PC-3 (cell line): ENCODE measurements at regions not wholly inside any gene's neighbourhood (a gene's known extent, or its start where the extent isn't known, plus 50 kb on each side); places are given as distances from the start of the nearest gene placed in this dataset.

Experiments used
- ATAC-seq: fragments of 200-7000 bp; cut with Tn5 transposase; 2 replicates; pipeline ENCODE4 v1.9.1; 2020; ENCODE audit warnings: mild to moderate bottlenecking, moderate library complexity
- BruUV-seq: library from RNA; stranded (reverse); fragments of 400-500 nt; replicated peaks from 2 replicates; lab custom pipeline; 2021; lab: Mats Ljungman, UMichigan
- CTCF ChIA-PET: fragments of 300-600 bp; sonication (Branson Sonifier 250); formaldehyde crosslinking; loops from one replicate; lab custom pipeline; 2022; ENCODE audit warnings: antibody characterized with exemption; lab: Charles Lee
- POLR2A ChIA-PET: fragments of 300-600 bp; sonication (Branson Sonifier 250); formaldehyde crosslinking; loops from one replicate; lab custom pipeline; 2022; ENCODE audit warnings: antibody characterized with exemption; ENCODE audit not compliant: unreplicated experiment; lab: Charles Lee
- DNase-seq: peaks from one replicate; pipeline ENCODE4 v3.0.0-alpha.2; 2015
- H2AFZ ChIP-seq: fragments of 300-600 bp; sonication (generic); 2 replicates; pipeline ENCODE4 v1.6.0; 2016; ENCODE audit warnings: antibody characterized with exemption, low read length
- H3F3A ChIP-seq: fragments of 300-600 bp; sonication (generic); one replicate; pipeline ENCODE4 v1.6.0; 2017; ENCODE audit warnings: antibody characterized with exemption, low read length, control low read depth, mild to moderate bottlenecking; ENCODE audit not compliant: unreplicated experiment
- H3K27ac ChIP-seq: fragments of 300-600 bp; sonication (generic); 2 replicates; pipeline ENCODE4 v1.5.1; 2016; ENCODE audit warnings: mild to moderate bottlenecking, low read length
- H3K27me3 ChIP-seq: fragments of 300-600 bp; sonication (generic); 2 replicates; pipeline ENCODE4 v1.6.1; 2016; ENCODE audit warnings: low read length, mixed read lengths
- H3K36me3 ChIP-seq: fragments of 300-600 bp; sonication (generic); 2 replicates; pipeline ENCODE4 v1.6.1; 2016; ENCODE audit warnings: low read depth, mixed run types, low read length, mixed read lengths
- H3K4me1 ChIP-seq: fragments of 300-600 bp; sonication (generic); 2 replicates; pipeline ENCODE4 v1.5.1; 2016; ENCODE audit warnings: low read length; ENCODE audit not compliant: insufficient read depth
- H3K4me2 ChIP-seq: fragments of 300-600 bp; sonication (generic); 2 replicates; pipeline ENCODE4 v1.6.0; 2016; ENCODE audit warnings: low read length
- H3K4me3 ChIP-seq: fragments of 300-600 bp; sonication (generic); 2 replicates; pipeline ENCODE4 v1.5.1; 2016; ENCODE audit warnings: mild to moderate bottlenecking, low read length, mixed read lengths
- H3K79me2 ChIP-seq: fragments of 300-600 bp; sonication (generic); 2 replicates; pipeline ENCODE4 v1.6.1; 2017; ENCODE audit warnings: low read length, mixed read lengths
- H3K9ac ChIP-seq: fragments of 300-600 bp; sonication (generic); 2 replicates; pipeline ENCODE4 v1.6.0; 2016; ENCODE audit warnings: mild to moderate bottlenecking, low read length
- H3K9me2 ChIP-seq: fragments of 300-600 bp; sonication (generic); replicated peaks from 2 replicates; pipeline ENCODE4 v1.6.1; 2016; ENCODE audit warnings: mixed run types, low read length, mixed read lengths
- H3K9me3 ChIP-seq: fragments of 300-600 bp; sonication (generic); 2 replicates; pipeline ENCODE4 v1.6.1; 2016; ENCODE audit warnings: low read length, mixed read lengths
- H4K20me1 ChIP-seq: fragments of 300-600 bp; sonication (generic); 2 replicates; pipeline ENCODE4 v1.6.1; 2016; ENCODE audit warnings: low read length, mixed read lengths
- CTCF ChIP-seq: fragments of 300-600 bp; sonication (generic); conservative IDR thresholded peaks from 2 replicates; pipeline ENCODE4 v1.5.1; 2017; ENCODE audit warnings: antibody characterized with exemption, low read depth, mild to moderate bottlenecking, low read length
- EZH2 ChIP-seq: fragments of 300-600 bp; sonication (generic); IDR thresholded peaks from one replicate; pipeline ENCODE4 v1.6.1; 2017; ENCODE audit warnings: antibody characterized with exemption, mild to moderate bottlenecking, low read length; ENCODE audit not compliant: unreplicated experiment
- EZH2phosphoT487 ChIP-seq: fragments of 300-600 bp; sonication (generic); IDR thresholded peaks from 2 replicates; pipeline ENCODE4 v1.6.1; 2018; ENCODE audit warnings: mild to moderate bottlenecking, antibody characterized with exemption, low read length, borderline replicate concordance
- intact Hi-C: fragments of 100-400 bp; cut with micrococcal nuclease; formaldehyde crosslinking; loops from 2 replicates; pipeline ENCODE4 v1.9.0; 2023

GRCh38 chr2:217713395-217714286, 289.2 kb downstream of the TNS1 start:
- Histone ChIP-seq H3K4me3 (no peak overlapping the region), H3K9me2 (no peaks in the 10 kb centered on the region), H4K20me1 (no peaks in the 10 kb centered on the region), H3K27me3 (no peaks in the 10 kb centered on the region), H2AFZ (peak overlapping the region; percentile 64), H3K27ac (no peak overlapping the region), H3K4me1 (peaks cover 25% of the 10 kb centered on the region), H3K4me2 (peak overlapping the region; percentile 53; the same call in 1 of the 2 replicates), H3K36me3 (no peaks in the 10 kb centered on the region), H3K9ac (no peak overlapping the region), H3K9me3 (no peaks in the 10 kb centered on the region), H3K79me2 (no peaks in the 10 kb centered on the region), H3F3A (no peaks in the 10 kb centered on the region)
- ATAC-seq, result peak; percentile 86
- peak; percentile 84 for DNase-seq
- no TSS peak for BruUV-seq
- POLR2A ChIA-PET, result no interaction called here
- CTCF ChIA-PET, result interaction anchor here (0.5 to 1.0 kb wide), 4 partner anchors 203 to 1042 kb away, joined by 3 to 13 read pairs (median 4); no protein-coding TSS in a partner anchor
- TF ChIP-seq CTCF, result peak; percentile 93
- TF ChIP-seq EZH2phosphoT487, result no peak
- intact Hi-C loops, result loop anchor here (1.0 to 10.0 kb wide), 6 partner anchors 203 to 1196 kb away; no protein-coding TSS in a partner anchor

GRCh38 chr2:217712431-217712830, 290.4 kb downstream of the TNS1 start:
- Histone ChIP-seq H3K79me2 (no peaks in the 10 kb centered on the region), H3K36me3 (no peaks in the 10 kb centered on the region), H3K9ac (no peak overlapping the region), H3K9me3 (no peaks in the 10 kb centered on the region), H3K4me3 (no peak overlapping the region), H3K9me2 (no peaks in the 10 kb centered on the region), H4K20me1 (no peaks in the 10 kb centered on the region), H3K27ac (no peak overlapping the region), H2AFZ (no peak overlapping the region), H3F3A (no peaks in the 10 kb centered on the region), H3K4me2 (no peak overlapping the region), H3K27me3 (no peaks in the 10 kb centered on the region), H3K4me1 (peaks cover 28% of the 10 kb centered on the region)
- intact Hi-C loops, result loop anchor here (2.0 to 10.0 kb wide), 4 partner anchors 202 to 1195 kb away; no protein-coding TSS in a partner anchor
- no peak for TF ChIP-seq CTCF
- no peak for TF ChIP-seq EZH2
- DNase-seq (no peak), ATAC-seq (no peak)
- POLR2A ChIA-PET, result no interaction called here
- CTCF ChIA-PET, result interaction anchor here (1.0 kb wide), 1 partner anchor 1018 kb away, joined by 3 read pairs; no protein-coding TSS in a partner anchor
- no TSS peak for BruUV-seq

DNA sequence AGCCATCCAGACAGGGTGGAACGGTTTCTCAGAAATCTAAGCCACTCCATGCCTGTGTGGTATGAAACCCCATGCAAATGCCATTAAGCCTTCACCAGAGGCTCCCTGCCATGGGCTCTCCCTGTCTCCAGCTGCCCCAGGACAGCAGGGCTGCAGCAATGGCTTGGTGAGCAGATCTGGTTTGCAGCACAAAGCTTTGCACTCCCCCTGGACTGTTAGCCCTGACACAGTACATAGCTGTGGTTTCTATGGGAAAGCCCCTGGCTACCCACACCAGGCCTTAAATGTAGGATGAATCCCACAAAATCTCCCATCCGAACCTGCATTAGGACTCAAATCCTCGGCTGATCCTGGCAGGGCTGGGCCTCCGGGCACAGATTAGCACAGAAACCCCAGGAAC, 291.6 kb downstream of the TNS1 start:
- intact Hi-C loops, result loop anchor here (5.0 to 10.0 kb wide), 2 partner anchors 546 to 1194 kb away; no protein-coding TSS in a partner anchor
- H3K4me3 ChIP-seq, result no peak overlapping the region
- no peaks in the 10 kb centered on the region for H3K9me3 ChIP-seq

More for the DNA sequence above, 291.6 kb downstream of the TNS1 start:
- CTCF ChIA-PET, result no interaction called here
- Histone ChIP-seq H2AFZ (no peak overlapping the region), H3K4me2 (no peak overlapping the region), H3K9ac (no peak overlapping the region), H3K79me2 (no peaks in the 10 kb centered on the region), H4K20me1 (no peaks in the 10 kb centered on the region), H3K4me1 (peaks cover 38% of the 10 kb centered on the region), H3F3A (peaks cover 3% of the 10 kb centered on the region), H3K27ac (no peak overlapping the region), H3K27me3 (no peaks in the 10 kb centered on the region), H3K36me3 (no peaks in the 10 kb centered on the region), H3K9me2 (no peaks in the 10 kb centered on the region)
- DNase-seq (no peak), ATAC-seq (no peak)
- TF ChIP-seq EZH2 (no peak), EZH2phosphoT487 (no peak), CTCF (no peak)
- POLR2A ChIA-PET, result no interaction called here
- BruUV-seq, result no TSS peak
